Kasumi-1 (cell line): ENCODE measurements at regions not wholly inside any gene's neighbourhood (a gene's known extent, or its start where the extent isn't known, plus 50 kb on each side); places are given as distances from the start of the nearest gene placed in this dataset.

Experiments
- DNase-seq, 2 experiments: peaks; one replicate each; lab custom pipeline; 2025; lab: John Stamatoyannopoulos, UW

GRCh38 chr4:3382251-3382650 is 59.5 kb upstream of the HGFAC start:
- DNase-seq, result no peak

DNA sequence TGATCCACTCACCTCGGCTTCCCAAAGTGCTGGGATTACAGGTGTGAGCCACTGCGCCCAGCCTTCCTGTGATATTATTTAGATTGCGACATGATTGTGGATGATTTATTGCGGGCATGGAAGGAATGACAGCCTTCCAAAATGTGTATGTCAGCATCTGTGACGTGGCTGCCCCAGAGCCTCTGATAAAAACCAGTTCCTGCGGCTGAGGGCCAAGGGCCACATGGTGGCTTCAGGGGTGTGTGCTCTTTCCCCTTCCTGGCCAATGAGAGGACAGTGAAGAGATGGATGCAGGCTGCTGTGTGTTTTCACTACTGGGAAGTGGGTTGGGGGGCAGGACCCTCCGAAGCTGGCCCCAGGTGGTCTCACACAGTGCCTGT is 57.4 kb upstream of the HGFAC start:
- no peak for DNase-seq

GRCh38 chr4:3384771-3385710 is 56.7 kb upstream of the HGFAC start:
- DNase-seq, result peak; percentile 25 to 26

DNA sequence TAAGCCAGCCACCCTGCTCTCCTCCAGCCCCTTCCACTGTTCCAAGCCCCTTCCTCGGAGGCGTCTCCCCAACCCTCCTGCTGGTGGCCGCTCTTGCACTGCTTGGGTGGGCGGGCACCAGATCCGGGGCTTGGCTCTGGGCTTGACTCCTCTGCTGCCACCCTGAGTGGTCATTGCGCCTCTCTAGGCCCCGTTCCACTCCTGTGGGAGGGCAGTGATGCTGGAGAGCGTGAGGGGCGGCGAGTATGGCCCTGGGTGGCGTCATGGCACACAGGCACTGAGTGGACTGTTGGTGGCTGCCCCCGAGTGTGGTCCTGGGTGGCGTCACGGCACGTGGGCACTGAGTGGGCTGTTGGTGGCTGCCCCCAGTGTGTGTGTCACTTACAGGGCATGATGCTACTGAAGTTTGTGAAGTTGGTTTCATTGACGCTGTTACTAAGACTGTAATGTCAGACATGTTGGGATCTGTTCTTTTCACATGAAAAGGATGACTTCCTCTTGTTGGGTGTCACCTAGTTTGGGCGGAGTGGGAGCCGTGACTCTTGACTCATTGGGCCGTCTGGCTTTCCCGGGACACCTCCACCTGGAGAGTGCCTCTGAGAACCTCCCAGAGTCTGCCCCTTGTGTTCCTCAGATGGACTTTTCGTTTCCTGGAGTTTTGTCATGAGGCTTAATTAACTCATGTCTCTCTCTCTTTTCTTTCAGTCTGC is 55.9 kb upstream of the HGFAC start:
- no peak for DNase-seq

GRCh38 chr4:3386526-3386925 is 55.2 kb upstream of the HGFAC start:
- DNase-seq, result no peak

DNA sequence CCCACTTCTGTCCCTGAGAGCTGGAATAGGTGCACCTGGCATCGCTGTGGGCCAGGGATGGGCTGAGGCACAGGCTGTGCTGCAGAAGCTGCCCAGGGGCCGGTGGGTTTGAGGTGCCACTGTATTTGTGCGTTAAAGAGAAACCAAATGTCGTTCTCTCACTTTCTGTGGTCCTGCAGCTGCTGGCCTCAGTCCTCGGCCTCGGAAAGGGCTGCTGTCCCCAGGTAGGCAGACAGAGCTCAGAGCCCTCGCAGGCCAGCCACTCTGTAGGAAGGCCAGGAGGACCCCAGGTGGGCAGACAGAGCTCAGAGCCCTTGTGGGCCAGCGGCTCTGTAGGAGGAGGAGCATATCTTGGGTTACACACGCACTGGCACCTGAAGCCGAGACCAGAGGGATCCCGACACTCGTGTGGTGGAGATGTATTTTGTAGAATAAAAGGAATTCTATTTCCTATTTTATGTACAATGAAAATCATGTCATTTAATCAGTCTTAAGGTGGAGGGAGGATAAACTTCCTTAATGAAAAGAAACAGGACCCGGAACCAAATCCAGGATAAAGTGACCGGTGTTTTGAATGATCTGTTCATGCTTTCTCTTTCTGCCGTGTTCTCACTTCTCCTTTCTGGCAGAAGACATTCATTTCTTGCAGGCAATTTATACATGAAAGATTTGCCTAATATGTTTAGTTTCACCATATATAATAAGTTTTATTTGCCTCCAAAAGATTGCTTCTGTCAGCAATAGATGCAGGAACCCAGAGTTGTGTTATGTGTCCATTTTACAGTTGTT is 54.4 kb upstream of the HGFAC start:
- DNase-seq, result peak; percentile 53 to 54

- peak; percentile 67 to 70 for DNase-seq
These were observed 53.8 kb upstream of the HGFAC start for GRCh38 chr4:3387943-3388361.

DNA sequence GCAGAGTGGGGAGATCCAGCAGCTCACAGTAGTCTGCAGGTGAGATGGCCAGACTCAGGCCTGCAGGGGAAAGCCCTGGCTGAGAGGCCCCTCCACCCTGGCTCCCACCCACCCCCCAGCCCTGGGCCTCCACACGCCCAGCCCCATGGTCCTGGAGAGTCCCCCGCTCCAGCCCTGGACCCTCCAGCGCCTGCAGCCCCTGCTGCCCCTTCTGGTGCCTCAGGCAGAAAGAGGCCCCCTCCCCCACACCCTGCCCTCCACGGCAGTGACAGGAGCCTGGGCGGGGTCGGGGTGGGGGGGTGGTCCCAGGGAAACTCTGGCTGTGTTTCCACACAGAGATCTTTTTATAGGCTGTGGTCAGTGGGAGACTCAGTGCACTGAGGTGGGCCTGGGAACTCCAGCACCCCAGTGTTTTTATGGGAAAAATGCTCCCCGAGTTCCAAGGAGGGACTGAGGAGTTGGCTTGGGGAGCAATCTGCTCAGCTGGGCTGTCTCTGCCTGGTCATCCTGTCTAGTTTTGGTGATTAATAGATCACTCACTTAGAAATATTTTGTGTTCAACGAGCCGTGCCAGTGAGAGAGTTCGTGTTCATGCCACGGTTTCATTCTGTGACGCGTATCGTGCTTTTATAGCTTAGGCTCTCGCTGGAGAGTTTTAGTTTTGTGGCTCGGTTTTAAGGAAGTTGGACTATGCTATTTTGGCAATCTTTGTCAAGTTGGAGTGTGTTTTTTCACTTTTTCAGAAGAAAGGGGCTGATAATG is 53.1 kb upstream of the HGFAC start:
- peak; percentile 37 to 67 for DNase-seq

DNA sequence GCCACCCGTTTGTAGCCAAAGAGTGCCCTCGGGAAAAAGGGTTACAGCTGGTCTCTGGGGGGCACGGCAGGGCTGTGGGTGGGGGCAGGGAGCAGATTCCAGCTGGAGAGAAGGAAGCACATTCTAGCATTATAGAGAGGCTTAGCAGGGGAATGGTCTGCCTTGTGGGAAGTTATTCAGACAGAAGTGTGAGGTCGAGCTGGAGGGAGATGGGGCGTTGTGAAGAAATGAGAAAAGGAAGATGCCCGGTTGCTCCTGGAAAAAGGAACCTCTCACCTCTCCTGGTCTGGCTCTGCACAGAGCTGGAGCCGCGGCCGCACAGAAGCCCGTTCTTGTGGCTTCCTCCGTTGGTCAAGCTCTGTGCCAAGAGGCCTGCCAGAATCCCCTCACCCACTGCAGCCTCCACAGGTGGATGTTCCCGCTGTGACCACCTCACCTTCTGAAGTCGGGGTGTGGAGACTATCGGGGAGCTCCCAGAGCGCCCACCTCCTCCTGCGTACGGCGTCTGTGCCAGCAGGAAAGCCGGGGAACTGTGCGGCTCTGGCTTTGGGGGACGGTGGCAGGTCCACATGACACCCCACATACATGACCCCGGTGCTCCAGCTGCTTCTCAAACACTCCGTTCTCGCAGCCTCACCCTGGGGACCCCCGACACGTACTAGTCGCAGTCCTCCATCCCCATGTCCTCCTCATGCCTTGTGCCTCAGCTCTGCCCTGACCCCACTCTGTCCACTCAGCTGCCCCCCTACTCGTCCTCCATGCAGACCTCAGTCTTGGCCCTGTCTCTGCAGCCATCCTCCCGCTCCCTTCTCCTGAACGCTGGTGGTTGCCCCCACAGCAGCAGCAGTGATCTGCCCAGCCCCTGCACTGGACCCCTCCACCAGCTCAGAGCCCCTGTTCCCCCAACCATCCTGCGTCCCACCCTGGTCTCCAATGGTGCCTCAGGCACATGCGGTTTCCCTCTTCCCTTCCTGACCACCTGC is 52.2 kb upstream of the HGFAC start:
- peak in 1 of 2 experiments; percentile 59 for DNase-seq

DNA sequence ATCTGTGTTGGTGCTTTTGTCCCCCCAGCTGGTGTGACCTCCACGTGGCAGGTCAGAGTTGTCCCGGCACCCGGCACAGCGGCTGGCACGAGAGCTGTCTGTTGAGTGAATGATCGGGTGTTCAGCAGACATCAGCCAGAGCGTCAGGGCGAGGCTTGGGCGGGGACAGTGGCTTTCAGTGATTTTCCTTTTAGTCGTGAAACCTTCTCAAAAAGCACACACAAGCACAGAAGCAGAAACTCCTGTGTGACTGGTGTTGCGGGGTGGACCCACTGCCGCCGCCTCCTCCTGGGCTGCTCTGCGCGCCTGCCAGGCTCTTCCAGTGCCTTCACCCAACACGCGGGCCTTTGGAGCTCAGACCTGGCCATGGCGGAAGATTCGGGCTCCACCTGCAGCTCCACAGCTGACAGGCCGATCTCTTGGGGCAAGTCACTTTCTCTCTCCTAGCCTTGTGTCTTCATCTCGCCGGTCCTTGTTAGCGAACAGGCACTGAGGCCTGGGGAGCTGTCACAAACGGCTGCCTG is 51.4 kb upstream of the HGFAC start:
- no peak for DNase-seq

- DNase-seq, result no peak
These were observed 50.3 kb upstream of the HGFAC start for GRCh38 chr4:3391422-3391821.
